ENCODE measurements at regions not wholly inside any gene's neighbourhood (a gene's known extent, or its start where the extent isn't known, plus 50 kb on each side); places are given as distances from the start of the nearest gene placed in this dataset.

- no peak for TF ChIP-seq CREB1 (CRISPR knock-in tag; IDR thresholded peaks at IDR 0.05; ENCODE audit: low read depth)
- no peak for TF ChIP-seq ZNF331 (CRISPR knock-in tag; IDR thresholded peaks at IDR 0.05; ENCODE audit: low read depth)
- no peak for TF ChIP-seq POLR2AphosphoS5 (IDR thresholded peaks at IDR 0.05; ENCODE audit: low read depth)
- no peak for TF ChIP-seq STAT1 (IDR thresholded peaks at IDR 0.05; ENCODE audit: unreplicated experiment)
- no peak for TF ChIP-seq REST (IDR thresholded peaks at IDR 0.05; ENCODE audit: unreplicated experiment)
Measured at GRCh38 chr1:209010475-209011230, 572.9 kb upstream of the CAMK1G start (continued).

GRCh38 chr1:209012443-209013196 is 570.9 kb upstream of the CAMK1G start:
- Histone ChIP-seq H3K4me3 (no peak overlapping the region), H3K27me3 (ENCODE audit: insufficient read depth) (no peaks in the 10 kb centered on the region), H3K36me3 (ENCODE audit: insufficient read depth) (no peaks in the 10 kb centered on the region), H3K9me2 (ENCODE audit: insufficient read depth) (no peaks in the 10 kb centered on the region), H4K20me1 (replicated peaks; ENCODE audit: insufficient read depth) (no peaks in the 10 kb centered on the region), H3K4me2 (no peak overlapping the region), H3K79me2 (replicated peaks; ENCODE audit: insufficient read depth) (no peaks in the 10 kb centered on the region), H3K4me1 (ENCODE audit: insufficient read depth) (no peaks in the 10 kb centered on the region), H3K27ac (ENCODE audit: low read depth) (no peak overlapping the region), H3F3A (replicated peaks; ENCODE audit: low read depth) (no peaks in the 10 kb centered on the region), H2AFZ (0 out of 2 replicates have a peak overlapping the region, but pooled peaks have one; percentile 43)
- H3K4me3 Mint-ChIP-seq: no peak overlapping the region
- H3K4me1 Mint-ChIP-seq: peaks cover 3% of the 10 kb centered on the region; the same call in 2 of the 3 replicates
- DNase-seq (ENCODE audit: low spot score) (no peak), ATAC-seq (no peak)
- no peak overlapping the region for H3K27ac Mint-ChIP-seq
- H3K36me3 Mint-ChIP-seq (ENCODE audit: low read depth): peaks cover 4% of the 10 kb centered on the region; the same call in 1 of the 3 replicates
- peaks cover 2% of the 10 kb centered on the region for H3K27me3 Mint-ChIP-seq (ENCODE audit: insufficient read depth, low read depth, poor library complexity)
- peaks cover 10% of the 10 kb centered on the region for H3K9me3 Mint-ChIP-seq
- TF ChIP-seq POLR2AphosphoS5 (IDR thresholded peaks at IDR 0.05; ENCODE audit: low read depth) (no peak), ZNF114 (CRISPR knock-in tag; IDR thresholded peaks at IDR 0.05) (no peak), EZH2phosphoT487 (IDR thresholded peaks at IDR 0.05; ENCODE audit: unreplicated experiment) (no peak), JUNB (IDR thresholded peaks at IDR 0.05; ENCODE audit: unreplicated experiment) (no peak), CTCF (conservative IDR thresholded peaks at IDR 0.05; ENCODE audit: low read depth in 2 of 2) (no peak), REST (IDR thresholded peaks at IDR 0.05; ENCODE audit: unreplicated experiment) (no peak), STAT1 (IDR thresholded peaks at IDR 0.05; ENCODE audit: unreplicated experiment) (no peak)

Measured in GM23338 (cell line).